ENCODE measurements at regions not wholly inside any gene's neighbourhood (a gene's known extent, or its start where the extent isn't known, plus 50 kb on each side); places are given as distances from the start of the nearest gene placed in this dataset.
A peak's percentile ranks its signal among the peaks of the same experiment; 100 is the strongest.
"Not testable (repeated sequence)": the region's sequence is repeated elsewhere in the genome, so short reads cannot be mapped to it uniquely, and the experiment has no call there.

DNA sequence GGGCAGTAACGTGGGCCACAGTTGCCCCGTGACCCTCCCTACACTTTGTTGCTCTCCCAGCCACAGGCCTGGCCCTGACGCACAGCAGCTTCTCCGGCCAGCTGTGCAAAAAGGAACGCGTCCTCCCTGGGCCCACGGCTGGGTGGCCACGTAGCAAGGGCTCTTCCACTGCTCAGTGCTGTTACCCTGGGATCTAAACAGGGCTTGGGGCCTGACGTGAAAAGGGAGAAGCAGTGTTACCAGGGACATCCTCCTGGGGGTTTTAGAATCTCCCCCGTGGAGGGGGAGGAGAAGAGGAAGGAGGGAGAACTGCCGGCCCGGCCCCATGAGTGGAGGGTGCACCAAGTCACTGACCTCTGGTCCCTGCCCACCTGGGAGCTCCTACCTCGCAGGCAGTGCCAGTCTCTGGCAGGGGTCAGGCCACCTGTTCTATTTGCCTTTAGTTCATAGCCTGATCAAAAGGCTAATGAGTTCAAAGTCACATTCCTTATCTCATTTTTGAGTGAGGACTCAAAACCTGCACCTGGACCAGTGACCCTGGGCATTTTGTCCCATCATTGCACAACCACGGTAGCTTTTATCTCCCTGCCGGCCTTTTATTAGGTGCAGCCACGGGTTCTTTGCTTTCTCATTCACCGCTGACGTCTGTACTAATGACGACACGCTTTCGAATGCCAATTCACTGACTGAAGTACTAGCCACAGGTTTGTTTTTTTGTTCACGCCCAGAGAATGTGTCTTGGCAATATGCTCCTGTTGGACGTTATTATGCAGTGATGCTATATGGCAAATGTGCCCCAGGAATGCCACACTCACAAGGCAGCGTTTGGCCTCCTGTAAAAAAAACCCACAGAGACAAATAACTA lies 4424.6 kb upstream of the TPTE start:
- not testable (repeated sequence) for DNase-seq

DNA sequence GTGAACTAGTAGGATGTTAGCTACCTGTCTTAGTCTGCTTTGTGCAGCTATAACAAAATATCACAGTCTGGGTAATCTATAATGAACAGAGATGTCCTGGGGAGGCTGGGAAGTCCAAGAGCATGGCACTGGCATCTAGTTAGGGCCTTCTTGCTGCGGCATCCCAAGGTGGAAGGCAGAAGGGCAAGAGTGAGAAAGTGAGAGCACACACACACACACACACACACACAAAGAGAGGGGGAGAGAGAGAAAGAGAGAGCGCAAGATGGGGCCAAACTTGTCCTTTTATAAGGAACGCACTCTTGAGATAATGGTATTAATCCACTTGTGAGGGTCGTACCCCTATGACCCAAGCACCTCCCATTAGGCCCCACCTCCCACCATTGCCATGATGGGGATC lies 4423.6 kb upstream of the TPTE start:
- not testable (repeated sequence) for DNase-seq

DNA sequence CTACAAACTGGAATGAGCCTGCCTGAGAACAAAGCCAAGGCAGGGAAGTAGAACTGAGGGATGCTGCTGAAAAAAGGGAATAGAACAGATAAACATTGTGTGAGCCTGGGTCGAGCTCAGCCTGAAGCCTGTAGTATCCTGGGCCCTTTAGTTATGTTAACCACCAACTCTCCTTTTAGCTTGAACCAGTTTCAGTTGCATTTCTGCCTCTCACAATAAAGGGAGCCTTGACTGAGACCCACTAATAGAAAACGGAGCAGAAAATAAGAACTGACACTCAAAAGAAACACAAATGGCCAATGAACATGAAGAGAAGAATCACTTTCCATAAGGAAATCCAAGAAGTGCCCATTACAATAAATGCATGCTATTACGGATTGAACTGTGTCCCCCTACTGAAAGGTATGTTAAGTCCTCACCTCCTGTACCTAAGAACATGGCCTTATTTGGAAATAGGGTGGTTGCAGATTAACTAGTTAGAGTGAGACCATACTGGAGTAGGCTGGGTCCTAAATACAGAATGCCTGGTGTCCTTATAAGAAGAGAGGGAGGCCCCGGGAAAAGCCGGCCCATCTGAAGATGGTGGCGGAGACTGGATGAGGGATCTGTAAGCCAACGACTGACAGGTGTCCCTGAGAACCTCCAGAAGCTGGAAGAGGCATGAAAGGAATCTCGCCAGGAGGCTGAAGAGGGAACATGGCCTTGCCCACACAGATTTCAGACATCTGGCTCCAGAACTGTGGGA lies 4423.0 kb upstream of the TPTE start:
- not testable (repeated sequence) for DNase-seq

DNA sequence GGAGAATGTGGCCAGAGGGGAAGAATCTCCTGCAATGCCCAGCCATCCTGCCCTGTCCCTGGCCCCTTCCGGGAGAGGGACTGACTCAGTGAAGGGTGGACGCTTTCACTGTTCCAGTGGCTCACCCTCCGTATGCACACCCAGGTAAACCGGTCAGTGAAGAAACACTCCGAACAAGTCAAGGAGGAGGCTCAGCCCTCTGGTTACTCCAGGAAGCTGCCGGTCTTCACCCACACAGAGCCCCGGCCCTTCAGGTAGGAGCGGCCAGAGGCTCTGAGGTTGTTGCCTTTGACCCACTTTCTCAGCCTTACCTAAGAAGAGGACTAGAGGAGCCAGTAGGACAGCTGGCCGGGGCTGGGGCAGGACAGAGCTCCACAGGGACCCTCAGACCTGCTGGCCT lies 4419.8 kb upstream of the TPTE start:
- not testable (repeated sequence) for DNase-seq

DNA sequence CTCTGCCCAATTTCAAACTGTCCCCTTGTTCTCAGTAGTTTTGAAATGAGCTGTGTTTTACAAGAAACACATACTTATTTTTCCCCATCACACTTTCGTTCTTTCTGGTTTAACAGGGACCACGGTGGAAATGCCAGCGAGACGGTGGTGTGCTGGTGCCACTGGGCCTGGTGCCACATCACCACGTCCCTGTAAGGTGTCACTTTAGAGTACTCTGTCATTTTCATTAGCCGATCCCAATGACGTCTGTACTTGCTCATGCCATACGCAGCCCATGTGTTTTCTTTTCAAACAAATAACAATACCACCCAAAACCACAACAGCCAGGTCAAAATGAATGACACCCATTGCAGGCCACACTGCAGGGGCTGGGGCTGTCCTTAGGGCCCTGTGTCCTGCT lies 4416.8 kb upstream of the TPTE start:
- DNase-seq: not testable (repeated sequence)

DNA sequence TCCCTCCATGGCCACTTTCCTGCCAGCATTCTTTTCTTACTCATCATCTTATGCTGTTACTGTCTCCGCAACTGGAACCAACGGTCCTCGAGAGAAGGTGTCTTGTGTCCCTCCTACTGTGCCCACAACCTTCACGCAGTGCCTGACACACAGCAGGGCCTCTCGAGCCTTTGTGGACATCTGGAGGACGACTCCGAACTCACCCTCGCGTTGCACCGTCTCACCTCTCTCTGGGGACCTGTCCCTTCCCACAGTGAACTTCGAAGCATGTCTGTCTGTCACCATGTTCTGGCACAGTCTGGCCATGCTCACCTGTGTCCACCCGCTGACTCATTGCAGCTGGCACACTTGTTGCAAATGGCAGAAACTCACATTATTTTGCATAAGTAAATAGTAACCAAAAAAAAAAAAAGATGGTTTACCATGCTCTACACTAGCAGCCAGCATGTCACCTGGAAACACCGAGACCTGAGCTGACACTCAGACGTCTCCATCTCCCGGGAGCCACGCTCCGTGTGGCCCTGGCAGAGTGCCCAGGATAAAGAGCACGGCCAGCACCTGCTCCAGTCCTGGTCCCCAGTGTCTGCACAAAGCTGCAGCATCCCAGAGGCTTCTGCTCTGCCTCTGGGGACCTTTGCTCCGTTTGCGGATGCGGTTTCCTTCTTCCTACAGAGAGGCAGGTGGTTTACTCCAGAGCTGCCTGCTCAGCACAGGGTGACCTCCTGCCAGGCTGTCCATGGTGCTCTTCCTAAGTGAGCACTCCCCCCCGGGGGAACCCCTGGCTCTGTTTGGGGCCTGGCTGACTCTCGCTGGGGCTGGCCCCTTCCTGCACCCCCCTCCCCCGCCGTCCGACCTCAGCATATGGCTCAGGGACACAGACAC lies 4414.5 kb upstream of the TPTE start:
- DNase-seq: not testable (repeated sequence)

DNA sequence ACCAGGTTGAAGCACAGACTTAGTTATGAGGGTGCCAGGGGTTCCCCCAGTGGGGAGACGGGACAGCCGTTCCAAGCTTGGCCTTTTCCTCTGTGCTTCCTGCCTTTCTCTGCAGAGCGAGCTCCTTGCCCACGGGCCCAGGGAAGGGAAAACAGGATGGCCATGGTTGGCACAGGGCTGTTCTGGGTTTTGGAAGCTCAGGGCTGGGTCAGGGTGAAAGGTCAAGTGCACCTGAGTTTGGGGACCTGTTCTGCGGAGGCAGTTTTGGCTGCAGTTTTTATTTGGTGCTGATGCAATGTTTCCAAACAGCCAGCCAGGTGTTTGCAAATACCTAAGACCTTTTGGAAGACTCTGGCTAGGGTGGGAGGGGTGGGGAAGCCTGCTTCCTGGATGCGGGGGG lies 4412.5 kb upstream of the TPTE start:
- DNase-seq: not testable (repeated sequence)

DNA sequence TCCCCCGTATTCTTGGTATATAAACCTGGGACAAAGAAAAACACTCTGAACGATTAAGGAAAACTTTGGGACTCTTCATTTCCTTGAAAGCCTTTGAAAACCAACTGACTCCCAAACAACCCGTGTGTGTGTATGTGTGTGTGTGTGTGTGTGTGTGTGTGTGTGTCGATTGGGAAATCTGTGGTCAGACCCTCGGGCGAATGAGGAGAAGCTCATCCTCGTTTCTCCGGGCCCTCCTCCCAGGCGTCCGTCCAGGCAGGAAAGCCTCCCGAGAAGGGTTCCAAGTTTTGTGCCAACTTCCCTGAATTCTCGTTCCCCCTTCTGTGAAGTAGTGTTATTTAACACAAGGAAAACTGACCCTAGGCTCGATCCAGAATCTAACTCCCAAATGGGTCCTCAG lies 4411.6 kb upstream of the TPTE start:
- DNase-seq: not testable (repeated sequence)

DNA sequence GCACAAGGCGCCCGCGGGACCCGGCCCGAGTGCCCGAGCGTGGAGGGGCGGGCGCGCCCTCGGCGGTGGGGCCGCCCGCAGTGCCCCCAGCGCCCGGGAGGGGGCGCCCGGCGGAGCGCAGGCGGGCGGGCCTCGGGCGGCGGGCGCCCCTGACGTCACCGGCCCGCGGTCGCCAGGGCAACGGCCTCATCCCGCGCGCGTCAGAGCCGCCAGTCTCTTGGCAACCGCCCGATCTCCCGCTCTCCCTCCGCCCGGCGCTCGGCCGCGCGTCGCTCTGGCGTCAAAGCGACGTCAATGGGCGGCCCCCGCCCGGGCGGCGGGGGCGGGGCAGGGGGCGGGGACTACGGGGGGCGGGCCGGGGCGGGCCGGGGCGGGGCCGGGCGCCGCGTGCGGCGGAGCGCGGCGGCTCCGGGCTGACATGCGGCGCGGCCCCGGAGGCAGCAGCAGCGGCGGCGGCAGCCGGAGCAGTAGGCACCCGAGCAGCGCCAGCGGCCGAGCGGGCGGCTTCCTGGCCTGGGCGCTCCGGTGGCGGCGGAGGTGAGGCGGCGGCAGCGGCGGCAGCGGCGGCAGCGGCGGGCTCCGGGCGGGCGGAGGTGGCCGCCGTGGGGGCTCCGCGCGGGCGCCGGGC lies 4410.6 kb upstream of the TPTE start:
- DNase-seq: not testable (repeated sequence)

DNA sequence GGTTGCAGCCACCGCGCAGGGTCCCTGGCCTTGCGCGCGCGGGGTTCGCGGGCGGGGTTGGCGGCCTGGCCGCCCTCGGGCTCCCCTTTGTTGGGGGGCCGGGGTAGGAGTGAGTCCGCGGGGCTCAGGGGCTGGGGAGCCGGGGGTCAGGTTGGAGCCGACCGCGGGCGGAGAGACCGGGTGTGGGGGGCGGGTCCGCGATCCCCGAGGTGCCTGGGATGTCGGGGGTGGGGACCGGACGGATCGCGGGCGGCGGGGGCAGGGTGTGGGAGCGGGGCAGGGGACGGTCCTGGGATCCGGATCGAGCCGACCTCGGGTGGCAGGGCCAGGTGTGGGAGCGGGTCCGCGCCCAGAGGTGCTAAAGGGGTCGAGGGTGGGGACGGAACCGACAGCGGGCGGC lies 4410.0 kb upstream of the TPTE start:
- DNase-seq: peak; percentile 2 to 8

DNA sequence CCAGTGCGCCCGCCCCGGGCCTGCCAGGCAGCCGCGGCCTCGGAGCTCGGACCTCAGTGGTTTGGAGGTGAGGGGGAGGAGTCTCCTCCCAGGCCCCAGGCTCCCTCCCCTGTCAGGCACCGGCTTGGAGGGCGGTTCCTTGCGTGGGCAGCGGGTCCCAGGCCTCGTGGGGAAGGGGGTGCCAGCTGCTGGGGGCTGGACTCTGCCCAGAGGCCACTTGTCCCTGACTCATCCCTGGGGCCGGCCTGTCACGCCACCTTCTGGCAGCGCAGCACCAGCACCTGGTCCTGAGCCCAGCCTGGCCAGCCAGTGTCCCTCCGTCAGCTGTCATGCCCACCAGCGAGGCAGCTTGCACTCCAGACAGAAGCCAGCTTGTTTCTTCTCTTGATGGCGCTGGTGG lies 4403.0 kb upstream of the TPTE start:
- not testable (repeated sequence) for DNase-seq

DNA sequence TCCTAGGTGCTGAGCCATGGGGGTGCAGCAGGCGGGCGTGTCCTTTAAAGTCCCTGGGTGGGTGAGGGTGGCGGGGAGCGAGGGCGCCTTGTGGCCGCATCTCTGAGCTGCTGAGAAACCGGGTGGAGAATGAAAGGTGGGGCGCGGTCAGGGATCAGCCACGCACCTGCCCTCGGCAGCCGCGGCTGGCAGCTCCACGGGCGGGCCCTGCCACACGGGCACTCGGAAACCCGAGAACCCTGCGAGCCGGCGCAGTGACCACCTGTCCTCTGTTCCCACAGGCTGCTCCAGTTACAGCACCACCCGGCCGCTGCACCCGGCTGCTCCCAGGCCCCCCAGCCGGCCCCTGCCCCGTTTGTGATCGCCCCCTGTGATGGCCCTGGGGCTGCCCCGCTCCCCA lies 4400.5 kb upstream of the TPTE start:
- DNase-seq: not testable (repeated sequence)

DNA sequence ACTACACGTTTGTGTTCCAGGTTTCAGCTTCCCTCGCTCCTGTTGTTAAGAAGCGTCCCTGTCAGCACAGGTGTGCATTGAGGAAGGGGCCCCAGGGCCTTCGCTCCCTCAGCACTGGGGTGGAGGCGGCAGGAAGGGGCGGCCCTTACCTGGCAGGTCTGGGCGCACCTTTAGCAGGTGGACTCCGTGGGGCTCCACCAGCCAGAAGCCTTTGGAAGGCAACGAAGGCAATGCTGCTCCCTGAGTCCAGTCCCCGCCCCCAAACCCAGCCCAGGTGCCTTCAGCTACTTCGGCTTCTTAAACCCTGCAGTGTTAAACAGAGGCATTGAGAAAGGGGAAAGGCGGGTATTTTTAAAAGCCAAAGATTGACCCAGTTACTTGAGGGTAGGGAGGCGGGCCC lies 4398.8 kb upstream of the TPTE start:
- not testable (repeated sequence) for DNase-seq

DNA sequence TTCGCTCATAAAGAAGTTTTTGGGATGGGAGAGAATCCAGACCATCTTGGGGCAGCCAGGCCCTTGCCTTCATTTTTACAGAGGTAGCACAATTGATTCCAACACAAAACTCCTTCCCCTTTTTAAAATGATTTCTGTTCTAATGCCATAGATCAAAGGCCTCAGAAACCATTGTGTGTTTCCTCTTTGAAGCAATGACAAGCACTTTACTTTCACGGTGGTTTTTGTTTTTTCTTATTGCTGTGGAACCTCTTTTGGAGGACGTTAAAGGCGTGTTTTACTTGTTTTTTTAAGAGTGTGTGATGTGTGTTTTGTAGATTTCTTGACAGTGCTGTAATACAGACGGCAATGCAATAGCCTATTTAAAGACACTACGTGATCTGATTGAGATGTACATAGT lies 4398.2 kb upstream of the TPTE start:
- DNase-seq: not testable (repeated sequence)

DNA sequence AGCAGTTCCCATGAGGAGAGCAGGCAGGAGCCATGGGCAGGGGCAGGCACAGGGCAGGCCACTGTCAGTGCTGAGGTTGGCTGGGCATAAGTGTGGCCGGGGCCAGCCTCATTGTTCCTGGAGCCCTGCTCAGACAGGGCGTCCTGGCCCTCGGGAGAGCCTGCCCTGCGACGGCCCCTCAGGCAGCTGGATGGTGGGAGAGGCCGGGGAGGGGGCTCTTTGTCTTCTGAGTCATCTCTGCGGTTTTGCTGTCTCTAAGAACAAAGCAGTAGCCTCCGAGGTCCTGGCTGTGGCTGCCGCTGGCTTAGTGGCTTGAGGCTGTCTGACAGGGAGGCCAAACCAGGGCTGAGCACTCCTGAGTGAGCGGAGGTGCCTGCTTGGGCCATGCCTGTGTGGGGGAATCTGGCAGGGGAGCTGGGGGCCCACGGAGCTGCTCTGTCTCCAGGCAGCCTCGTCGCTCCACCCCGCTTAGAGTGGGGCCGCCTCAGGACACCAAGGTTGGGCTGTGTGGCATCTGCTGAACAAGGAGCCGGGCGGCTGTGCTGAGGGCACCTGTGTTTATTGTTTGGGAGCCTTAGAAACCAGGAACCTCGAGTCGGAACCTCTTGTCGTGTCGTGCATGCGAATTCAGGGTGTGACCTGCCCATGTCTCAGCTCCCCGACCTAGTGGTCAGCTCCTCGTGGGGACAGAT lies 4395.7 kb upstream of the TPTE start:
- not testable (repeated sequence) for DNase-seq

DNA sequence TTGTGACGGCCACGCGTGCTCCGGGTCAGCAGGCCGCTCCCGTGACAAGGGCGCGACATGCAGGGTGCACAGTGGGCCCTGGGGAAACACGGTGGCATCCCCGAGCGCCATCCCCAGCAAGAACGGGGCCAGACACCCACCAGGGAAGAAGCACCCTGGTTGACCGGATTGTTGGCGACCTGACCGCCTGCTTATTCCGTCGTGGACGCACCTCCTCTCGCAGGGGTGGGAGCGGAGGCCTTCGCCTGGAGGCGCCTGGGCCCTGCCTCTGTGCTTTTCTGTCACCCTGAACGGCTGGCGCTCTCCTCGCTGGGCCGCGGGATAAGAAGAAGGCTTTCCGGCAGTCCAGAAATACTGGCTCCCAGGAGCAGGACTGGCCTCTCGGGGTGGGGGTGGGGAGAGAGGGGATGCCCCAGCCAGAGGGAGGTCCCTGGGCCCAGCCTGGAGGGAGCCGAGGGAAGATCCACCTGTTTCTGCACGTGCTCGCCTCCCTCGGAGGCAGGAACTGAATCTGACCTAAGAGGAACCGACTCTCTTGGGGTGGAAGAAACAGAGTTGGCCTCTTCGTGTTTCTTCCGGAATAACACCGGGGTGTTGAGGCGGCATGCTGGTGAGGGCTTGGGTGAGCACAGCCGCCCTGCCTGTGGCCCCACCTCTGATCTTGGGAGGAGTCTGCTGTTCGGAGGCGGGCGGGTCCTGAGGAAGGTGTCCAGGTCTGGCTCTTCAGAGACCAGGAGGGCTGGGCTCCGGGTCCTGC lies 4394.2 kb upstream of the TPTE start:
- not testable (repeated sequence) for DNase-seq

DNA sequence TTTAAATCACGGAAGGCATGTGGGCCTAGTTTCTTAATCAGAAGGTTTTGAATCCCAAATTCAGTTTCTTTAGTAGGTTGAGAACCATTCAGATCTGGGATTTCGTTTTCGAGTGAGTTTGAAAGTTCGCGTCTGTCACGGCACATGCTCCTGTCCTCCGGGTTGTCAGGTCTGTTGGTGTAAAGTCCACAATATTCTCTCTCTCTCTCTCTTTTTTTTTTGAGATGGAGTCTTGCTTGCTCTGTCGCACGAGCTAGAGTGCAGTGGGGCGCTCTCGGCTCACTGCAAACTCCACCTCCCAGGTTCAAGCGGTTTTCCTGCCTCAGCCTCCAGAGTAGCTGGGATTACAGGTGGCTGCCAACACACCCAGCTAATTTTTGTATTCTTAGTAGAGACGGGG lies 4390.6 kb upstream of the TPTE start:
- not testable (repeated sequence) for DNase-seq

DNA sequence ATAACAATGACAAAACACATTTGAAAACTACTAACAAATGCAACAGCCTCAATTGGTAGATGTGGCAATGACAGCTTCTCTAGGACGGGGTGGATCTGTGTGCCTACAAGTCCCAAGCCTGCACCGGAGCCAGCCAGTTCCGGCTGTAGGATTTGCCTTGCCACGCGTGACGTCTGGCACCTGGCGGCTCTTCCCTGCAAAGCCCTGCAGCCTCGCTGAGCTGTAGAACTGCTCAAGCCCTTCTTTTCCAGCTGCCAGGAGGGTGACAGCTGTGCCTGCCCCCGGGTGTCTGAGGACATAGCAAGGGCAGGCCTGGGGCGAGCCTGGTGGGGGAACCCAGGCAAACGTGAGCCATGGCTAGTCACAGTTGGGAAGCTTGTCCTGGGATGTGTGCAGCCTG lies 4388.0 kb upstream of the TPTE start:
- DNase-seq: not testable (repeated sequence)

DNA sequence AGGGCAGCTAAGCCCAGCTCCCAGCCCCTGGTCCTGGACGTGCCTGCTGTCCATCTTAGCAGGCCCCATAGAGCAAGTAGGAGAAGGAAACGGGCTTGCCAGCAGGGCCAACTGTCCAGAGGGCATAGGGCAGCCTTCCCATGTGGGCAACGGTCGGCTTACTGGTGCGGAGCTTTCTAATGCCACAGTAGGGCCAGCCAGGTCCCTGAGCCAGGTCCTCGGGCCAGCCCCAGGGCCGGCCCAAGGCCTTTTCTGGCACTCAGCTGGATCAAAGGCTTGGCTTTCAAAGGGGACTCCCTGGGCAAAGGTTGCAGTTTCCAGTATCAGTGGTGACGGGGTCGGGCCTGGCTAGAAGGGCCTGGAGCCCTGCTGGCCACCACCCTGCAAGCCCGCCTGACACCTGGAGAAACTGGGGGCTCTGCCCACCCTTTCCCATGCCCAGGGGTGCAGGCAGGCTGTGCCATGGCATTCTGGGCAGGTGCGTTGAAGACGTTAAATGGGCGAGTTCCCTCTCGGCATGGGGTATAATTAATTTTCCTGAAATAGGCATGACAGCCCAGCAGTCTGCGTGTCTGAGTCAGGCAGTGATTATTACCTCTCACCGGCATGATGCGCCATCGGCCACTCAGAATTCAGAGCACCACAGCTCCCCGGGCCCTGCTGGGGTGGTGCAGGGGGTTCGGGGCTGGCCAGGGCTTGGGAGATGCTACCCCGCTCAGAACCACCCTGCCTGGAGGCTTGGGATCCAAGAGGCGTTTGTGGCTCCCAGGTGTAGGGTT lies 4387.3 kb upstream of the TPTE start:
- DNase-seq: not testable (repeated sequence)

DNA sequence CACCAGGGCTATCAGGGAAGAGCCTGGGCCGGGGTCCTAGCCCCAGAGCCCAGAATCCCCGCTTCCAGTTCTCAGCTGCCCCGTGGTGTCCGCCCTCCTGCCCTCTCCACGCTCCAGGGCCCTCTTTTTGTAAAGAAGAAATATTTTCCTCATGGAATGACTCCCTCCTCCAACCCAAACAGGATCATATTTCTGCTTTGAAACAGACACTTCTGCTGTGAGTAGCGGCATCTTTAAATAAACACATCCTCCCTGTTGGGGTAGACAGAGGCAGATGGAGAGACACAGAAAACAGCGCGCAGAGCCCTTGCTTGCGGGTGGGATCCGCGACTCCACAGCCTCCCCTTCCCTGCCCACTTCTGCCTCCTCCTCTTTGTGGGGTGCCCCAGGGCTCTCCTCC lies 4384.7 kb upstream of the TPTE start:
- not testable (repeated sequence) for DNase-seq
